ENCODE measurements at regions not wholly inside any gene's neighbourhood (a gene's known extent, or its start where the extent isn't known, plus 50 kb on each side); places are given as distances from the start of the nearest gene placed in this dataset.

DNA sequence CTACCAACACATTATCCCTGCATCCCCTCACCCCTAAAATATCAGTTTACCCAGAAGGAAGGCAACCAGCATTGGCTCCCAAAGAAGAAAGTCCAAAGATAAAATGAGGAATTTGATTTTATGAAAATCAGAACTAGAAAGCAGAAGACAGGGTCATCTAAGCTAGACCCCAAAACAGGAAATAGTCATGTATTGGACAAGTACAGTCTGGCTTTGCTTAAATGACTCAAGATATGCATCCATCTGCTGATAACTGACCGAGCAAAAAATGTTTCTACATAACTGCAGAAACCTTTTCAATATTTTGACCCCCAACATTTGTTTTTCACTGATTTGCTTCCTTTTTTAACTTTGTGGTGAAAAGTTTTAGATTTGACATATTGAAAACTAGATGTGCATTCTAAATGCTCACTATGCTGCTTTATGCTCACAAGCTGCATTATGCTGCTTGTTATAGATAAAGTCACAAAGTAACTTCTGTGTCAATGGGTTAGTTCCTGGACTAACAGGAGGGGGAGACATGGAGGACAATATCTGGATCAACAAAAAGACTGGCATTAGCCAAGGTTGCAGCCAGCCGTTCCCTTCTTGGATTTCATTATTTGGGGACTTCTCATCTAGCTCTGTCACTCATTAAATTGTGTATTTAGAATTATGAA, 227.0 kb downstream of the INHBA start:
- H3K9me3 Mint-ChIP-seq: peaks cover 3% of the 10 kb centered on the region
- Histone ChIP-seq H4K20me1 (ENCODE audit: low read depth) (no peaks in the 10 kb centered on the region), H2AFZ (replicated peaks) (no peak overlapping the region), H3K27me3 (no peaks in the 10 kb centered on the region), H3K4me3 (no peak overlapping the region), H3K79me2 (ENCODE audit: low read depth) (no peaks in the 10 kb centered on the region), H3K4me1 (no peaks in the 10 kb centered on the region), H3K36me3 (no peaks in the 10 kb centered on the region), H3K27ac (no peak overlapping the region), H3F3A (ENCODE audit: low read depth) (no peaks in the 10 kb centered on the region), H3K9me3 (ENCODE audit: low read depth) (no peaks in the 10 kb centered on the region), H3K4me2 (no peak overlapping the region), H3K9ac (no peak overlapping the region)
- no peak overlapping the region for H3K27ac Mint-ChIP-seq
- no peaks in the 10 kb centered on the region for H3K4me1 Mint-ChIP-seq
- H3K36me3 Mint-ChIP-seq: no peaks in the 10 kb centered on the region
- DNase-seq (ENCODE audit: low spot score): no peak
- no peak for TF ChIP-seq EZH2phosphoT487 (IDR thresholded peaks at IDR 0.05)
- TF ChIP-seq, protein P1, sequence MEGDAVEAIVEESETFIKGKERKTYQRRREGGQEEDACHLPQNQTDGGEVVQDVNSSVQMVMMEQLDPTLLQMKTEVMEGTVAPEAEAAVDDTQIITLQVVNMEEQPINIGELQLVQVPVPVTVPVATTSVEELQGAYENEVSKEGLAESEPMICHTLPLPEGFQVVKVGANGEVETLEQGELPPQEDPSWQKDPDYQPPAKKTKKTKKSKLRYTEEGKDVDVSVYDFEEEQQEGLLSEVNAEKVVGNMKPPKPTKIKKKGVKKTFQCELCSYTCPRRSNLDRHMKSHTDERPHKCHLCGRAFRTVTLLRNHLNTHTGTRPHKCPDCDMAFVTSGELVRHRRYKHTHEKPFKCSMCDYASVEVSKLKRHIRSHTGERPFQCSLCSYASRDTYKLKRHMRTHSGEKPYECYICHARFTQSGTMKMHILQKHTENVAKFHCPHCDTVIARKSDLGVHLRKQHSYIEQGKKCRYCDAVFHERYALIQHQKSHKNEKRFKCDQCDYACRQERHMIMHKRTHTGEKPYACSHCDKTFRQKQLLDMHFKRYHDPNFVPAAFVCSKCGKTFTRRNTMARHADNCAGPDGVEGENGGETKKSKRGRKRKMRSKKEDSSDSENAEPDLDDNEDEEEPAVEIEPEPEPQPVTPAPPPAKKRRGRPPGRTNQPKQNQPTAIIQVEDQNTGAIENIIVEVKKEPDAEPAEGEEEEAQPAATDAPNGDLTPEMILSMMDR (IDR thresholded peaks at IDR 0.05): no peak
- TF ChIP-seq EZH2 (IDR thresholded peaks at IDR 0.05): no peak
- H3K27me3 Mint-ChIP-seq (ENCODE audit: insufficient read depth, low read depth): no peaks in the 10 kb centered on the region
- H3K4me3 Mint-ChIP-seq: no peak overlapping the region

DNA sequence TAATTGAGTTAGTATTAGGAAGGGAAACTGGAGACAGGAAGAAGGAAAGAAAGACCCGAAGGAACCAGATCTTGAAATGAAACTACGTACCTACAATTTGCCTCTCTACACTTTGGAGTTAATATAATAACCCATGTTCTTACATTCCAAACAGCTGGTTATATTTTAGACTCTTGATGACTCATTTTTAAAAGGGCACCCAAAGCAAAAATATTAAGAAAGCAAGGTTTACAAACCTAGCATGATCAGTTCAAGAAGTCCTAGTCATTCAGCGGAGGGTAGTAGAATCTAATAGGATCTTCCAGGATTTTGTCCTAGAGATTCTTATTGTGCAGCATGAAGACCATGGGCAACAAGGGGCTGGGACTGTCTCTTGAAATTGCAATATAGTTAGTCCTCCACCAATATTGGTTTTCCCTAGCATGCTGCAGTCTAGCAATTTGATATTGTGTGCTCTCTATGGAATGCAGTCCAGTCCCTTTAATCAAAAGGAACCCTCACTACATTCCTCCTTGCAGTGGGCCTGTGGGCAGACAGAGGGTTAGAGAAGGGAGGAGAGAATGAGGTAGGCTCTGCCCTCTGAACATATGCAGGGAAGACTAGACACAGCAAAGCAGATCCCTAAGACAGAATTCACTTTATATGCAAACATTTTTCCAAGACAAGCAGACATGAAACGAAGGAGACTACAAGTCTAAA, 230.3 kb downstream of the INHBA start:
- no peaks in the 10 kb centered on the region for H3K79me2 ChIP-seq (ENCODE audit: low read depth)
- no peaks in the 10 kb centered on the region for H3K4me1 Mint-ChIP-seq
- H3K27me3 ChIP-seq: no peaks in the 10 kb centered on the region
- no peaks in the 10 kb centered on the region for H4K20me1 ChIP-seq (ENCODE audit: low read depth)
- H3K36me3 ChIP-seq: no peaks in the 10 kb centered on the region
- TF ChIP-seq EZH2 (IDR thresholded peaks at IDR 0.05): no peak
- TF ChIP-seq EZH2phosphoT487 (IDR thresholded peaks at IDR 0.05): no peak
- TF ChIP-seq, protein P1 (IDR thresholded peaks at IDR 0.05): no peak
- no peak overlapping the region for H3K27ac Mint-ChIP-seq
- H3K9me3 ChIP-seq (ENCODE audit: low read depth): no peaks in the 10 kb centered on the region
- no peaks in the 10 kb centered on the region for H3K27me3 Mint-ChIP-seq (ENCODE audit: insufficient read depth, low read depth)
- no peaks in the 10 kb centered on the region for H3K9me3 Mint-ChIP-seq
- no peaks in the 10 kb centered on the region for H3K36me3 Mint-ChIP-seq
- H3K27ac ChIP-seq: no peak overlapping the region
- H3K4me2 ChIP-seq: no peak overlapping the region
- DNase-seq (ENCODE audit: low spot score): no peak
- H3K4me3 ChIP-seq: no peak overlapping the region
- H3F3A ChIP-seq (ENCODE audit: low read depth): no peaks in the 10 kb centered on the region
- H3K4me1 ChIP-seq: no peaks in the 10 kb centered on the region
- no peak overlapping the region for H3K4me3 Mint-ChIP-seq
- no peak overlapping the region for H2AFZ ChIP-seq (replicated peaks)
- H3K9ac ChIP-seq: no peak overlapping the region

DNA sequence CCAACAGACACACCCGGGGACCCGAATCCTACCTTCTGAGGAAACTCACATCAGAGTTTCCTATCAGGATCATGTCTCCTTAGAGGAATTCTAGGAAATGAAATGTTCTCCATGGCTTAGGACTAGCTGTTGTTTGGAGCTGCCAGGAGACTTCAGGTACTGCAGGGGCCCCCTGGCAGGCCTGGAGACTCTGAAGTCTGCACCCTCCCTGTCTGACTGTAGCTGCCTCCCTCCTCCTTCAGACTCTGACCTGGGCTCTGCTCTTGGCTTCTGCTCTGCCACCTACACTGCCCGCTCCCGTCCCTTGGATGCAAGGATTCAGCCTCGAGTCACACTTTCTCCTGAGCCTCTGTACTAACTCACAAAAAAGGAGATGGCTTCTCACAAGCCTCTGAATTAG, 232.8 kb downstream of the INHBA start:
- H4K20me1 ChIP-seq (ENCODE audit: low read depth): no peaks in the 10 kb centered on the region
- H3K4me1 Mint-ChIP-seq: peaks cover 3% of the 10 kb centered on the region

More for the DNA sequence above, 232.8 kb downstream of the INHBA start:
- Histone ChIP-seq H3K79me2 (ENCODE audit: low read depth) (no peaks in the 10 kb centered on the region), H3K9me3 (ENCODE audit: low read depth) (no peaks in the 10 kb centered on the region), H3F3A (ENCODE audit: low read depth) (no peaks in the 10 kb centered on the region), H3K4me1 (no peaks in the 10 kb centered on the region), H3K9ac (no peak overlapping the region), H3K27me3 (no peaks in the 10 kb centered on the region), H2AFZ (replicated peaks) (no peak overlapping the region), H3K36me3 (no peaks in the 10 kb centered on the region), H3K27ac (no peak overlapping the region), H3K4me2 (no peak overlapping the region), H3K4me3 (no peak overlapping the region)
- Mint-ChIP-seq H3K9me3 (no peaks in the 10 kb centered on the region), H3K27ac (no peak overlapping the region), H3K27me3 (ENCODE audit: insufficient read depth, low read depth) (peaks cover 2% of the 10 kb centered on the region), H3K4me3 (no peak overlapping the region), H3K36me3 (no peaks in the 10 kb centered on the region)
- DNase-seq (ENCODE audit: low spot score): no peak
- TF ChIP-seq EZH2 (IDR thresholded peaks at IDR 0.05): no peak
- TF ChIP-seq, protein P1 (IDR thresholded peaks at IDR 0.05): no peak
- TF ChIP-seq EZH2phosphoT487 (IDR thresholded peaks at IDR 0.05): no peak

All from neural progenitor cell (in vitro differentiated cells).